ENCODE measurements at regions not wholly inside any gene's neighbourhood (a gene's known extent, or its start where the extent isn't known, plus 50 kb on each side); places are given as distances from the start of the nearest gene placed in this dataset.
"Not testable (repeated sequence)": the region's sequence is repeated elsewhere in the genome, so short reads cannot be mapped to it uniquely, and the experiment has no call there.

- no peak for DNase-seq (ENCODE audit: low read depth)
- no peak overlapping the region for H3K4me3 ChIP-seq (ENCODE audit: low read depth, low read length)
Observed at GRCh38 chr3:176079785-176080184, 1117.5 kb downstream of the TBL1XR1 start.

GRCh38 chr3:176078906-176079305, 1118.4 kb downstream of the TBL1XR1 start:
- H3K4me3 ChIP-seq (ENCODE audit: low read depth, low read length): no peak overlapping the region
- DNase-seq (ENCODE audit: low read depth): no peak

GRCh38 chr3:176075491-176075890, 1121.8 kb downstream of the TBL1XR1 start:
- DNase-seq (ENCODE audit: low read depth): no peak

GRCh38 chr3:176075046-176075445, 1122.2 kb downstream of the TBL1XR1 start:
- DNase-seq (ENCODE audit: low read depth): no peak
- no peak overlapping the region for H3K4me3 ChIP-seq (ENCODE audit: low read depth, low read length)

More at GRCh38 chr3:176075491-176075890, 1121.8 kb downstream of the TBL1XR1 start:
- H3K4me3 ChIP-seq (ENCODE audit: low read depth, low read length): no peak overlapping the region

GRCh38 chr3:176074096-176074495, 1123.2 kb downstream of the TBL1XR1 start:
- H3K4me3 ChIP-seq (ENCODE audit: low read depth, low read length): no peak overlapping the region
- no peak for DNase-seq (ENCODE audit: low read depth)

DNA sequence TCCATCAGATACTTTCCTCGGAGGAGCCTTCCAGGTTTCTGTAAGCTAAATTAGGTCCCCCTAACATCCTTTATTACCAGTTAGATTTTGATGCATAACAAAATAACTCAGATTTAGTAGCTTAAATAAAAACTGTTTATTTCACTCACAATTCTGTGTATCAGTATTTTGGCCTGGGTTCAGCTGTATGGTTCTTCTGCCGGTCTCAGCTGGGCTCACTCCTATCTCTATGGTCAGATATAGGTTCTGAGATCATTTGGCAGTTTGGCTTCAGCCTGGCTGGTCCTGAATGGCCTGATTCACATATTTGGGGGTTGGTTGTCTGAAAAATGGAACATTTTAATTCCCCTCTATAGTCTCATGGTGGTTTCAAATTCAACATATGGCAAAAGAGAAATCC, 1125.3 kb downstream of the TBL1XR1 start:
- DNase-seq (ENCODE audit: low read depth): no peak
- H3K4me3 ChIP-seq (ENCODE audit: low read depth, low read length): no peak overlapping the region

- DNase-seq (ENCODE audit: low read depth): no peak
- H3K4me3 ChIP-seq (ENCODE audit: low read depth, low read length): no peak overlapping the region
Observed at GRCh38 chr3:176068750-176069149, 1128.5 kb downstream of the TBL1XR1 start.

DNA sequence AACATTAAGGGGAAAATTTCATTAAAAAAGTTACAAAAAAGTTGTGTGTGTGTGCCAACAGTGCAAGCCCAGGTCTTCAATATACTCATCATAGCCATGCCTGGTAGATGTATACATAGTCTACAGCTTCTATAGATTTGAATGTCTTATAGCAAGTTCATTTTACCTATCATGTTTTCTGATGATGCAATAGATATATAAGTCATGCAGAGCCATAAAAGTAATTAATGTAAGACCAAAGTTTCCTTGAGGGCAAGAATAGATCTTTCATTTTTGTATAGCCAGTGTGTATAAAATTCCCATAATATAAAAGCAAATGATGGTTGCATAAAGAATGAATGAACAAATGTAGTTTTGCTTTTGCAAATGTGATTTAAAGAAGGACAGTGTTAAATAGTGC, 1138.4 kb downstream of the TBL1XR1 start:
- DNase-seq (ENCODE audit: low read depth): no peak
- H3K4me3 ChIP-seq (ENCODE audit: low read depth, low read length): no peak overlapping the region

DNA sequence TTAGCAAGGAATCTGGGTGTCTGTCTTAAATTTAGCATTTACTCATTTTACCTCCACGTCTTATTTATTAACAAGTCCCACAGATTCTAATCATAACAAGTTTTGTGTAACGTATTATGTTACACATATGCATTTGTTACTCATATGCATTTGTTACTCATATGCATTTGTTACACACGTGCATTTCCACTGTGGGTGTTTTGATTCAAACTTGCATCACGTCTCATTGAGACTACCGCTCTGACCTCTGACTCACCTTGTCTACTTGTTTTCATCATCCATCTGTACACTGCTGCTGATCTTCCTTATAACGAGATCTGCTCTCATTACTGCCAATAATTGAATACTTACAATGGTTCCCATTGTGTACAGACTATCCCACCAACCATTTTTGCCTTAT, 1141.4 kb downstream of the TBL1XR1 start:
- DNase-seq (ENCODE audit: low read depth): no peak
- H3K4me3 ChIP-seq (ENCODE audit: low read depth, low read length): no peak overlapping the region

DNA sequence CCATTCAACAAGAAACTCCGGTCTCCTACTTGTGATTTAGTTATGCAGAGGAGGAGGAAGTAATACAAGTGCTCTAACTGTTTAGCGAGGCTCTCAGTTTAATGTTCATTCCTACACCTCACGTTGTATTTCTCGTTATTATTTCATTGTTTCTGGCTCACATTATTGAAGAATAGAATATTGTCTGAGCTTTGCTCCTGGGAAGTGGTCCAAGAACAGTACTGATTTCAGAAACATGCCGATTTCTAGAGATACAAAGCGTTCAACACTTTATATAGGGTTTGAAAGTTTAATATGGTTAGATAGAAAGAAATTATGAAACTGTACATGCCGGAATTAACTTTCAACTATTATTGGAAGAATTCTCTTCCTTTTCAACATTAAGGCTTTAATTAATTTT, 1145.5 kb downstream of the TBL1XR1 start:
- no peak for DNase-seq (ENCODE audit: low read depth)
- no peak overlapping the region for H3K4me3 ChIP-seq (ENCODE audit: low read depth, low read length)

- DNase-seq (ENCODE audit: low read depth): no peak
- H3K4me3 ChIP-seq (ENCODE audit: low read depth, low read length): no peak overlapping the region
Observed at GRCh38 chr3:176046703-176047102, 1150.6 kb downstream of the TBL1XR1 start.

- no peak overlapping the region for H3K4me3 ChIP-seq (ENCODE audit: low read depth, low read length)
- DNase-seq (ENCODE audit: low read depth): peak; percentile 6
Observed at GRCh38 chr3:176041812-176042211, 1155.5 kb downstream of the TBL1XR1 start.

- no peak overlapping the region for H3K4me3 ChIP-seq (ENCODE audit: low read depth, low read length)
- no peak for DNase-seq (ENCODE audit: low read depth)
Observed at GRCh38 chr3:176041185-176041584, 1156.1 kb downstream of the TBL1XR1 start.

DNA sequence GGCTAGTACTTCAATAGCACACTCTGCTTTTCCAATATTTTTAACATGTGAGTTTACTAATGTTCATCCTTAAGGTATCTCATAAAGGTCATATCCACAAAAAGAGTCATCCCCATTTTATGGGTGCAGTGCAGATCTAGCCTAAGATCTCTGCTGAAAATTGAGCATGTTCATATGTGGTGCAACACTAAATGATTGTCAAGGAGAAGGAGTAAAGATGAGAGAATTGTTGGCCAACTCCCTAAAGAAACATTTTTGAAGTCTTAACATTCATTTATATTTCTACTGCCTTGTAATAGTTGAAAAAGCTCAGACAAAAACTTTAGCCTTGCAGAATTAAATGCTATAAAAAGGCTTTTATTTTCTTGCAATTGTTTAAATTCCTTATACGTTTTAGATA, 1159.6 kb downstream of the TBL1XR1 start:
- no peak overlapping the region for H3K4me3 ChIP-seq (ENCODE audit: low read depth, low read length)
- DNase-seq (ENCODE audit: low read depth): no peak

DNA sequence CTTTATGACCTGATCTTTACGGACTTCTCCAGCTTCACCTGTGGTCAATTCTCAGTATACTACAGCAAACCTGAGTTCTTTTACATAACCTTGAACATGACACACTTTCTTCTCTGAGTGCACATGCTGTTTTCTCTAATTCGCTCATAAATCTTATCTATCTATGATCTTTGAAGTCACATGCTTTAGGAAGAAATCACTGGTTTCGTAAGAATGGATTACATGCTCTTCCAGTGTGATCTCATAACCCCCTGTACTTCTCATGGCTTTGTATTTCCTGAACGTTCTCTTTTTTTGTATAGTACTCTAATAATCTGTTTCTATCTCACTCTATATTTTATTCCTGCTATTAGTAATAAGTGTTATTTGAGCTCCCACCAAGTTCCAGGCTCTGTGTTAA, 1165.2 kb downstream of the TBL1XR1 start:
- H3K4me3 ChIP-seq (ENCODE audit: low read depth, low read length): no peak overlapping the region

DNA sequence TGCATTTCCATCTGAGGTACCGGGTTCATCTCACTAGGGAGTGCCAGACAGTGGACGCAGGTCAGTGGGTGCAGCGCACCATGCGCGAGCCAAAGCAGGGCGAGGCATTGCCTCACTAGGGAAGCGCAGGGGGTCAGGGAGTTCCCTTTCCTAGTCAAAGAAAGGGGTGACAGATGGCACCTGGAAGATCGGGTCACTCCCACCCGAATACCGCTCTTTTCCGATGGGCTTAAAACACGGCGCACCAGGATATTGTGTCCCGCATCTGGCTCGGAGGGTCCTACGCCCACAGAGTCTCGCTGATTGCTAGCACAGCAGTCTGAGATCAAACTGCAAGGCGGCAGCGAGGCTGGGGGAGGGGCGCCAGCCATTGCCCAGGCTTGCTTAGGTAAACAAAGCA, 1157.1 kb downstream of the NAALADL2 start:
- H3K4me3 ChIP-seq (ENCODE audit: low read depth, low read length); DNase-seq (ENCODE audit: low read depth): not testable (repeated sequence)

More for the DNA sequence above, 1165.2 kb downstream of the TBL1XR1 start:
- DNase-seq (ENCODE audit: low read depth): peak; percentile 21

- not testable (repeated sequence) for DNase-seq (ENCODE audit: low read depth); H3K4me3 ChIP-seq (ENCODE audit: low read depth, low read length)
Observed at GRCh38 chr3:176015228-176015627, 1156.1 kb downstream of the NAALADL2 start.

DNA sequence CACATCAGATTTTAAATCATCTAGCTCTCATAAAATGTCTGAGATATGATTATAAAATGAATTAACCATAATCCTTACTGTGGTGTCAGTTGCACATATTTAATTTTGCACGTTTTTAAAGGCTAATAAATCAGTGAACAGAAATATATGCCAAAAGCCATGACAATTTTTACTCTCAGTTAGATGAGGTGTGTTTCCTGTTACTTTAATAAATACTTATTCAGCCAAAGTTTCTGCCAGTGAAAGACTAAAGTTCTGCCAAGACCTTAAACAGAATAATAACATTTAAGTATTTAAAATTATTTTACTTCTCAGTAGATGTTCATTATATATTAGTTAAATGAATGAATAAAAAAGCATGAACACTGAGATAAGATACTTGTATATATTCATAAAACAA, 1150.1 kb downstream of the NAALADL2 start:
- H3K4me3 ChIP-seq (ENCODE audit: low read depth, low read length): no peak overlapping the region
- no peak for DNase-seq (ENCODE audit: low read depth)

GRCh38 chr3:176005564-176005963, 1146.4 kb downstream of the NAALADL2 start:
- H3K4me3 ChIP-seq (ENCODE audit: low read depth, low read length): no peak overlapping the region
- no peak for DNase-seq (ENCODE audit: low read depth)

DNA sequence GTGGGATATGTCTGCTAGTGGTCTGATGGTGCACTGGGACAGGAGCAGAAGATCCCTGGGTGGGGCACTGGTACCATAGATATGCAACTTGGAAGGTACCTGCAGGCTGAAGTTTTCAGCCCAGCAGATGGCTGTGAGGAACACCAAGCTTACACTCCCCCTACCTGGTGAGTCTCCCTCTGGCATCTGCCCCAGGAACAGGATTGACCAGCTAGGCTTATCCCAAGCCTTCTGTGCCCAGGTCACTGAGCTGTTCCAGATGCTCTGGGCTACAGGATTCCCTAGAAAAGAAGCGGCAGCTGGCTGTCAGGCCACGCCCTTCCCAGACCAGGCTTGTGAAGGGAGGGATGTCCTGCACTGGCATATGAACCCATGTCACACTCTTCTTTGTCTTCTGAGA, 1130.0 kb downstream of the NAALADL2 start:
- DNase-seq (ENCODE audit: low read depth): no peak
- H3K4me3 ChIP-seq (ENCODE audit: low read depth, low read length): no peak overlapping the region

DNA sequence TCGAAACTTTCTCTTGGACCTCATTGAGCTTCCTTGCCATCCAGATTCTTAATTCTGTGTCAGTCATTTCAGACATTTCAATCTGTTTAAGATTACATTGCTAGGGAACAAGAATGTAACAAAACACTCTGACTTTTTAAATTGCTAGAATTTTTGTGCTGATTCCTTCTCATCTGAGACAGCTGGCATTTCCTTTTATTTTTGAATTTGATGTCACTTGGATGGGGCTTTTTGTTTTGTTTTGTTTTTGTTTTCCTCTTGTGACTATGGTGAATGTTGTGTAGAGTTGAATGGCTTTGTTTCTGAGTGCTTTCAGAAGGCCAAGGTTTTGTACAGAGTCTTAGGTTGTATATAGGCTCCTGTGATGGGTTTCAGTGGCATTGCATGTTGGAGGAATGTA, 1129.3 kb downstream of the NAALADL2 start:
- H3K4me3 ChIP-seq (ENCODE audit: low read depth, low read length): no peak overlapping the region
- no peak for DNase-seq (ENCODE audit: low read depth)

DNA sequence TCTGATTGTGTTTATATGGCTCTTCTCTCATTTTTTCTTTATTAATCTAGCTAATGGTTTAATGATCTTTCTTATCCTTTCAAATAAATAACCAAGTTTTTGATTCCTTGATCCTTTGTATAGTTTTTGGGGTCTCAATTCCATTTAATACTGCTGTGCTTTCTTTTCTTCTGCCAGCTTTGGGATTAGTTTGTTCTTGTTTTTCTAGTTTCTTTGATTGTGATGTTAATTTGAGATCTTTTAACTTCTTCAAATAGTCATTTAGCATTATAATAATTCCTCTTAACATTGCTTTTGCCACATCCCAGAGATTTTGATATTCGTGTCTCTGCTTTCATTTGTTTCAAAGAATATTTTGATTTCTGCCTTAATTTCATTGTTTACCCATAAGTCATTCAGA, 1126.6 kb downstream of the NAALADL2 start:
- H3K4me3 ChIP-seq (ENCODE audit: low read depth, low read length): no peak overlapping the region

More for the DNA sequence above, 1126.6 kb downstream of the NAALADL2 start:
- no peak for DNase-seq (ENCODE audit: low read depth)

All from skeletal muscle cell (primary cell).